ENCODE measurements at regions not wholly inside any gene's neighbourhood (a gene's known extent, or its start where the extent isn't known, plus 50 kb on each side); places are given as distances from the start of the nearest gene placed in this dataset.
A peak's percentile ranks its signal among the peaks of the same experiment; 100 is the strongest.
"Not testable (repeated sequence)": the region's sequence is repeated elsewhere in the genome, so short reads cannot be mapped to it uniquely, and the experiment has no call there.

DNA sequence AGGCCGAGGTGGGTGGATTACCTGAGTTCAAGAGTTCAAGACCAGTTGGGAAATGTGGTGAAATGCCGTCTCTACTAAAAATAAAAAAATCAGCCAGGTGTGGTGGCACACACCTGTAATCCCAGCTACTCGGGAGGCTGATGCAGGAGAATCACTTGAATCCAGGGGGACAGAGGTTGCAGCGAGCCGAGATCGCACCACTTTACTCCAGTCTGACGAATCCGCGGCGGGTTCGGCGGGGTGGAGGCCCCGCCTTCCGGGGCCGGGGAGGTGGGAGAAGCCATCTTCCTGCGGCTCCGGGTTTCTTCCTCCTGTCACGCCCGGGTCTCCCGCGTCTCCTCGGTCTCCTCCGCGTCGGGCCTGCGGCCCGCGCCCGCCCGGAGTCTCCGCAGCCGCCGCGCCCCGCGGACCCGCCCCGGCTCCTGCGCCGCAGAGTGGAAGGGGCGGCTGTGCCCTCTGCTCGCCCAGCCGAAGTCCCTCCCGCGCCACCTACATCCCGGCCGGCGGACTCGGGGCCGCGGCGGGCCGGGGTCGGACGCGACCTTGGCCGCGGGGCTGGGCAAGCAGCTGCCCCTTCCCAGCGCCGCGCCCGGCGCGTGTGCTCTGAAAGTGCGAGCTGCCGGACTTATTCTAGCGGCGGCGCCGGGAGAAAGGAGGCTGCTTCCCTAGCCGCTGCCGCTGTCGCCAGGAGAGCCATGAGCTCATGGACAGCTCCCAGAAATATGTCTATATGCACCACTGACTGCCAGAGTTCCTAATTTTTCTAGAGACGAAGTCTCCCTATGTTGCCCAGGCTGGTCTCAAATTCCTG, 97.2 kb downstream of the LAT start:
- DNase-seq; in situ Hi-C loops (cut with MboI; ENCODE audit: low pct_ligation_motif_present in 1 of 4, low pct_unique_long_range_greater_than_20kb in 1 of 4, low sequenced_read_pairs in 3 of 4); H3K27me3 ChIP-seq; H3K4me1 ChIP-seq; H3K36me3 ChIP-seq; H3K9me3 ChIP-seq; intact Hi-C loops (cut with DNase I; ENCODE audit: low total_unique reads): not testable (repeated sequence)
- H3K27ac ChIP-seq: peak overlapping the region in 1 of 4 donors; percentile 32
- H3K4me3 ChIP-seq: peak overlapping the region in 2 of 4 donors; percentile 36 to 48
- 11% methylated on average over 19 of the region's 74 CpGs; no CpG with 5 or more reads in 1 of the 2 donors for WGBS, 2 donors (ENCODE audit: low coverage in 1 of 2)

DNA sequence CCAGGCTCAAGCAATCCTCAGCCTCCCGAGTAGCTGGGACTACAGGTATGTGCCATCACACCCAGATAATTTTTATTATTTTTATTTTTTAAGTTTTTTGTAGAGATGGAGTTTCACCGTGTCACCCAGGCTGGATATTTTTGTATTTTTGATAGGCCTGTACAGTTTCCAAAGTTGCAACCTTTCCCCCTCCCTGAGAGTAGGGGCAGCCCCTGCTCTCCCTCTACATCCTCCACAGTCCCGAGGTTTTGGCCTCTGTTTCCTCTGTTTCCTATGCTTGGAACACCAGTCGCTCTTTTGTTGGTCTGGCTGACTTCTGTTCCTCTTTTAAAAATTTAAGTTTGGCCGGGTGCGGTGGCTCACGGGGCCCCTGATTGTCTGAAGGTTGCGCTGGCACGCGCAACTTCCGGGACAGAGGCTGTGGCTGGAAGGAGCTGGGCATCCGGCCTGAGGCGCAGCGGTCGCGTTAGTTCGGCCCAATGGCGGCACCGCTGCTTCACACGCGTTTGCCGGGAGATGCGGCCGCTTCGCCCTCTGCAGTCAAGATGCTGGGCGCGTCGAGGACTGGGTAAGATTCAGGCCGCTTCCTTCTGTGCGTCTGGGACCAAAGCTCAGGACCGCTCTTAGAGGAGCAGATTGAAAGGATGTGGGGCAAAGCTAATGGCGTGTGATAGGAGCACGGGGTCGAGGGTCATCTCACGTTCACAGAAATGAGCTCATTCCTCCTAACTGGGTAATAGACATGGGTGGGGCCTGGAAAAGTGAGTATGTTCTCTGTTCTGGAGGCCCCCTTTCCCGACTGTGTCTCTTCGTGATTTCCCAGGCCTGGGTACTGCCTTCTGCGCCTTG, 89.9 kb downstream of the LAT start:
- H3K4me1 ChIP-seq; in situ Hi-C loops (cut with MboI; ENCODE audit: low pct_ligation_motif_present in 1 of 4, low pct_unique_long_range_greater_than_20kb in 1 of 4, low sequenced_read_pairs in 3 of 4); intact Hi-C loops (cut with DNase I; ENCODE audit: low total_unique reads); H3K36me3 ChIP-seq; H3K9me3 ChIP-seq; H3K27me3 ChIP-seq: not testable (repeated sequence)
- H3K4me3 ChIP-seq: peak overlapping the region; percentile 2 to 51 (median 22)
- WGBS, 2 donors (ENCODE audit: low coverage in 1 of 2): 33% methylated on average over 33 of the region's 38 CpGs; no CpG with 5 or more reads in 1 of the 2 donors
- peak; percentile 35 for DNase-seq
- peak in 1 of 3 donors; percentile 14 for TF ChIP-seq POLR2AphosphoS5 (IDR thresholded peaks at IDR 0.05)
- peak; percentile 27 for TF ChIP-seq POLR2A (IDR thresholded peaks at IDR 0.05)
- H3K27ac ChIP-seq: peak overlapping the region; percentile 72 to 84 (median 79)

DNA sequence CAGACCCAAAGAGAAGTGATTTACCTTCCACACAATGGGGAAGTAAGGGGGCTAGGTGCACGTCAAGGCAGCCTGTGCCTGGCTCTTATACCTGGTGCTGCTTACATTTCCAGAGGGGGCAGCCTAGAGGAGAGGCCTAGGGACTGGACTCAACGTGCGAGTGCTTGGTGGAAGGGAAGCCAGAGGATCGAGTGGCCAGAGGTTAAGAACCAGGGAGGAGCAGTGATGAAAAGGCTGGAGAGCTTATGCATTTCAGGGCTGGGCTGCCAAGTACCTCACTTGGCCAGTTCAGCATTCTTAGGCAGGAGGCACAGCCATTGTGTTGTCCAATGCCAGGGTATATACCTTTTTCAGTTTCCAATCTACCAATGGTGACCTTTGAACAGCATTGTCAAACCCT, 77.4 kb downstream of the LAT start:
- in situ Hi-C loops (cut with MboI; ENCODE audit: low pct_ligation_motif_present in 1 of 4, low pct_unique_long_range_greater_than_20kb in 1 of 4, low sequenced_read_pairs in 3 of 4); intact Hi-C loops (cut with DNase I; ENCODE audit: low total_unique reads); H3K4me1 ChIP-seq; H3K36me3 ChIP-seq; H3K27me3 ChIP-seq; DNase-seq; H3K4me3 ChIP-seq; H3K27ac ChIP-seq; H3K9me3 ChIP-seq: not testable (repeated sequence)
- WGBS, 2 donors (ENCODE audit: low coverage in 1 of 2): no CpG with 5 or more reads among the region's 4 CpGs

DNA sequence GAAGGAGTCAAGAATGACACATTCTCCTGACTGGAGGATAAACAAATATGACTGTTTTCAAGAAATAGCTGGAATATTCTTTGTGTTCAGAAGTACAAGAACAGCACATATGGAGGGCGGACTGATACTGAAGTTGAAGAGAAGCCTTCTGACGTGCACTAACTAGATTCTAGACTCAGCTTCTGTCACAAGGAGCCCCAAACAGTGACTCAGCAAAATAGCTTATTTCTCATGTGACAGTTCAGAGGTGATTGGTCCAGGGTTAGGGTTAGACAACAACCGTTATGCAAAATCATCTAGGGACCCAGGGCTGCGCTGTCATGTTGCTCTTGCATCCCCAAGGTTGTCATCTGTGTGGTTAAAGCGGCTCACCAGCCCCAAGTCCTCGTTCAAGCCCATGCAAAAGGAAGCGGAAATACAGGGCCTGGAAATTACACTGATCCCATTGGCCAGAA, 76.6 kb downstream of the LAT start:
- H3K4me1 ChIP-seq; H3K27ac ChIP-seq; H3K9me3 ChIP-seq; H3K36me3 ChIP-seq; H3K4me3 ChIP-seq; DNase-seq; H3K27me3 ChIP-seq; in situ Hi-C loops (cut with MboI; ENCODE audit: low pct_ligation_motif_present in 1 of 4, low pct_unique_long_range_greater_than_20kb in 1 of 4, low sequenced_read_pairs in 3 of 4); intact Hi-C loops (cut with DNase I; ENCODE audit: low total_unique reads): not testable (repeated sequence)
- WGBS, 2 donors (ENCODE audit: low coverage in 1 of 2): 80% methylated on average over 2 of the region's 7 CpGs; no CpG with 5 or more reads in 1 of the 2 donors

DNA sequence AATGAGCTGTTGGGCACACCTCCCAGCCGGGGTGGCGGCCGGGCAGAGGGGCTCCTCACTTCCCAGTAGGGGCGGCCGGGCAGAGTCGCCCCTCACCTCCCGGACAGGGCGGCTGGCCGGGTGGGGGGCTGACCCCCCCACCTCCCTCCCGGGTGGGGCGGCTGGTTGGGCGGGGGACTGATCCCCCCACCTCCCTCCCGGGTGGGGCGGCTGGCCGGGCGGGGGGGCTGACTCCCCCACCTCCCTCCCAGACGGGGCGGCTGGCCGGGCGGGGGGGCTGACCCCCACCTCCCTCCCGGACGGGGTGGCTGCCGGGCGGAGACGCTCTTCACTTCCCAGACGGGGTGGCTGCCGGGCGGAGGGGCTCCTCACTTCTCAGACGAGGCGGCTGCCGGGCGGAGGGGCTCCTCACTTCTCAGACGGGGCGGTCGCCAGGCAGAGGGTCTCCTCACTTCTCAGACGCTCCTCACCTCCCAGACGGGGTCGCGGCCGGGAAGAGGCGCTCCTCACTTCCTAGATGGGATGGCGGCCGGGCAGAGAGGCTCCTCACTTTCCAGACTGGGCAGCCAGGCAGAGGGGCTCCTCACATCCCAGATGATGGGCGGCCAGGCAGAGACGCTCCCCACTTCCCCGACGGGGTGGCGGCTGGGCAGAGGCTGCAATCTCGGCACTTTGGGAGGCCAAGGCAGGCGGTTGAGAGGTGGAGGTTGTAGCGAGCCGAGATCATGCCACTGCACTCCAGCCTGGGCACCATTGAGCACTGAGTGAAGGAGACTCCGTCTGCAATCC, 75.4 kb downstream of the LAT start:
- intact Hi-C loops (cut with DNase I; ENCODE audit: low total_unique reads); H3K27ac ChIP-seq; DNase-seq; H3K4me3 ChIP-seq; in situ Hi-C loops (cut with MboI; ENCODE audit: low pct_ligation_motif_present in 1 of 4, low pct_unique_long_range_greater_than_20kb in 1 of 4, low sequenced_read_pairs in 3 of 4); H3K36me3 ChIP-seq; H3K9me3 ChIP-seq; H3K27me3 ChIP-seq; H3K4me1 ChIP-seq: not testable (repeated sequence)
- WGBS, 2 donors (ENCODE audit: low coverage in 1 of 2): 98% methylated on average over 9 of the region's 53 CpGs; no CpG with 5 or more reads in 1 of the 2 donors

DNA sequence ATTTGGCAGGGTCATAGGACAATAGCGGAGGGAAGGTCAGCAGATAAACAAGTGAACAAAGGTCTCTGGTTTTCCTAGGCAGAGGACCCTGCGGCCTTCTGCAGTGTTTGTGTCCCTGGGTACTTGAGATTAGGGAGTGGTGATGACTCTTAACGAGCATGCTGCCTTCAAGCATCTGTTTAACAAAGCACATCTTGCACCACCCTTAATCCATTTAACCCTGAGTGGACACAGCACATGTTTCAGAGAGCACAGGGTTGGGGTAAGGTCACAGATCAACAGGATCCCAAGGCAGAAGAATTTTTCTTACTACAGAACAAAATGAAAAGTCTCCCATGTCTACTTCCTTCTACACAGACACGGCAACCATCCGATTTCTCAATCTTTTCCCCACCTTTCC, 74.7 kb downstream of the LAT start:
- H3K27me3 ChIP-seq; H3K9me3 ChIP-seq; H3K4me1 ChIP-seq; intact Hi-C loops (cut with DNase I; ENCODE audit: low total_unique reads); H3K36me3 ChIP-seq; H3K4me3 ChIP-seq; DNase-seq; H3K27ac ChIP-seq; in situ Hi-C loops (cut with MboI; ENCODE audit: low pct_ligation_motif_present in 1 of 4, low pct_unique_long_range_greater_than_20kb in 1 of 4, low sequenced_read_pairs in 3 of 4): not testable (repeated sequence)
- no CpG with 5 or more reads among the region's 5 CpGs for WGBS, 2 donors (ENCODE audit: low coverage in 1 of 2)

Small RNAs in the stretch of these regions (small RNA-seq; reads per million reads assigned to genes)
- gene AC025279.1 (0 reads per million in 4 donors), gene SNX29P2 (0 reads per million in 4 donors)

All from transverse colon (tissue), 4 donors.